ENCODE measurements at regions not wholly inside any gene's neighbourhood (a gene's known extent, or its start where the extent isn't known, plus 50 kb on each side); places are given as distances from the start of the nearest gene placed in this dataset.

- H3K9me3 ChIP-seq (ENCODE audit: control insufficient read depth in 2 of 2, insufficient read depth in 1 of 2, low read depth in 1 of 2, low read length in 1 of 2) = no peaks in the 10 kb centered on the region
- no peak overlapping the region for H3K4me3 ChIP-seq (ENCODE audit: low read depth in 1 of 3, low read length in 3 of 3)
- H3K27ac ChIP-seq (ENCODE audit: low read depth in 1 of 3, low read length in 2 of 3) = no peak overlapping the region
- no peaks in the 10 kb centered on the region for H3K27me3 ChIP-seq (ENCODE audit: control insufficient read depth in 3 of 3, insufficient read depth in 3 of 3, low read length in 3 of 3)
- H3K36me3 ChIP-seq (ENCODE audit: control insufficient read depth in 3 of 3, insufficient read depth in 2 of 3, low read depth in 1 of 3, low read length in 3 of 3) = no peaks in the 10 kb centered on the region
- FAIRE-seq (no peak), DNase-seq (no peak)
- 68 to 86% (median 69%) methylated on average over 2 of the region's 2 CpGs for whole genome bisulfite sequencing, 3 donors
- no peaks in the 10 kb centered on the region for H3K4me1 ChIP-seq (ENCODE audit: control insufficient read depth in 3 of 3, insufficient read depth in 2 of 3, low read depth in 1 of 3, low read length in 2 of 3)
Observed at GRCh38 chr17:51546114-51546513, 285.8 kb downstream of the UTP18 start.

GRCh38 chr17:51548125-51548524, 287.8 kb downstream of the UTP18 start:
- 57 to 69% (median 67%) methylated on average over 4 of the region's 4 CpGs for WGBS, 3 donors
- H3K9me3 ChIP-seq (ENCODE audit: control insufficient read depth in 2 of 2, insufficient read depth in 1 of 2, low read depth in 1 of 2, low read length in 1 of 2) = no peaks in the 10 kb centered on the region
- DNase-seq (no peak), FAIRE-seq (no peak)
- H3K4me3 ChIP-seq (ENCODE audit: low read depth in 1 of 3, low read length in 3 of 3) = no peak overlapping the region
- H3K4me1 ChIP-seq (ENCODE audit: control insufficient read depth in 3 of 3, insufficient read depth in 2 of 3, low read depth in 1 of 3, low read length in 2 of 3) = no peaks in the 10 kb centered on the region
- no peaks in the 10 kb centered on the region for H3K27me3 ChIP-seq (ENCODE audit: control insufficient read depth in 3 of 3, insufficient read depth in 3 of 3, low read length in 3 of 3)
- no peak overlapping the region for H3K27ac ChIP-seq (ENCODE audit: low read depth in 1 of 3, low read length in 2 of 3)
- no peaks in the 10 kb centered on the region for H3K36me3 ChIP-seq (ENCODE audit: control insufficient read depth in 3 of 3, insufficient read depth in 2 of 3, low read depth in 1 of 3, low read length in 3 of 3)

GRCh38 chr17:51555153-51555552, 294.8 kb downstream of the UTP18 start:
- no peaks in the 10 kb centered on the region for H3K4me1 ChIP-seq (ENCODE audit: control insufficient read depth in 3 of 3, insufficient read depth in 2 of 3, low read depth in 1 of 3, low read length in 2 of 3)
- DNase-seq (no peak), FAIRE-seq (no peak)
- H3K36me3 ChIP-seq (ENCODE audit: control insufficient read depth in 3 of 3, insufficient read depth in 2 of 3, low read depth in 1 of 3, low read length in 3 of 3) = no peaks in the 10 kb centered on the region
- no peak overlapping the region for H3K27ac ChIP-seq (ENCODE audit: low read depth in 1 of 3, low read length in 2 of 3)
- no peaks in the 10 kb centered on the region for H3K9me3 ChIP-seq (ENCODE audit: control insufficient read depth in 2 of 2, insufficient read depth in 1 of 2, low read depth in 1 of 2, low read length in 1 of 2)
- 79 to 95% (median 88%) methylated on average over 1 of the region's 1 CpG for WGBS, 3 donors
- no peaks in the 10 kb centered on the region for H3K27me3 ChIP-seq (ENCODE audit: control insufficient read depth in 3 of 3, insufficient read depth in 3 of 3, low read length in 3 of 3)
- H3K4me3 ChIP-seq (ENCODE audit: low read depth in 1 of 3, low read length in 3 of 3) = no peak overlapping the region

- WGBS, 3 donors = 41 to 62% (median 43%) methylated on average over 3 of the region's 3 CpGs
- Histone ChIP-seq H3K4me1 (ENCODE audit: control insufficient read depth in 3 of 3, insufficient read depth in 2 of 3, low read depth in 1 of 3, low read length in 2 of 3) (no peaks in the 10 kb centered on the region), H3K27ac (ENCODE audit: low read depth in 1 of 3, low read length in 2 of 3) (no peak overlapping the region), H3K4me3 (ENCODE audit: low read depth in 1 of 3, low read length in 3 of 3) (no peak overlapping the region), H3K36me3 (ENCODE audit: control insufficient read depth in 3 of 3, insufficient read depth in 2 of 3, low read depth in 1 of 3, low read length in 3 of 3) (no peaks in the 10 kb centered on the region), H3K9me3 (ENCODE audit: control insufficient read depth in 2 of 2, insufficient read depth in 1 of 2, low read depth in 1 of 2, low read length in 1 of 2) (no peaks in the 10 kb centered on the region), H3K27me3 (ENCODE audit: control insufficient read depth in 3 of 3, insufficient read depth in 3 of 3, low read length in 3 of 3) (peaks cover 0 to 4% (median 0%) of the 10 kb centered on the region in 3 donors)
- no peak for DNase-seq
- FAIRE-seq = no peak
Observed at GRCh38 chr17:51559778-51560177, 299.4 kb downstream of the UTP18 start.

GRCh38 chr17:51560398-51560797, 300.1 kb downstream of the UTP18 start:
- no peak overlapping the region for H3K27ac ChIP-seq (ENCODE audit: low read depth in 1 of 3, low read length in 2 of 3)
- DNase-seq = no peak
- no peaks in the 10 kb centered on the region for H3K4me1 ChIP-seq (ENCODE audit: control insufficient read depth in 3 of 3, insufficient read depth in 2 of 3, low read depth in 1 of 3, low read length in 2 of 3)
- H3K4me3 ChIP-seq (ENCODE audit: low read depth in 1 of 3, low read length in 3 of 3) = no peak overlapping the region
- no peaks in the 10 kb centered on the region for H3K36me3 ChIP-seq (ENCODE audit: control insufficient read depth in 3 of 3, insufficient read depth in 2 of 3, low read depth in 1 of 3, low read length in 3 of 3)
- FAIRE-seq = no peak
- H3K9me3 ChIP-seq (ENCODE audit: control insufficient read depth in 2 of 2, insufficient read depth in 1 of 2, low read depth in 1 of 2, low read length in 1 of 2) = no peaks in the 10 kb centered on the region
- peaks cover 0 to 4% (median 0%) of the 10 kb centered on the region in 3 donors for H3K27me3 ChIP-seq (ENCODE audit: control insufficient read depth in 3 of 3, insufficient read depth in 3 of 3, low read length in 3 of 3)

GRCh38 chr17:51563961-51564360, 303.6 kb downstream of the UTP18 start:
- Histone ChIP-seq H3K27me3 (ENCODE audit: control insufficient read depth in 3 of 3, insufficient read depth in 3 of 3, low read length in 3 of 3) (peaks cover 0 to 4% (median 0%) of the 10 kb centered on the region in 3 donors), H3K4me1 (ENCODE audit: control insufficient read depth in 3 of 3, insufficient read depth in 2 of 3, low read depth in 1 of 3, low read length in 2 of 3) (no peaks in the 10 kb centered on the region), H3K27ac (ENCODE audit: low read depth in 1 of 3, low read length in 2 of 3) (no peak overlapping the region), H3K4me3 (ENCODE audit: low read depth in 1 of 3, low read length in 3 of 3) (no peak overlapping the region), H3K36me3 (ENCODE audit: control insufficient read depth in 3 of 3, insufficient read depth in 2 of 3, low read depth in 1 of 3, low read length in 3 of 3) (no peaks in the 10 kb centered on the region), H3K9me3 (ENCODE audit: control insufficient read depth in 2 of 2, insufficient read depth in 1 of 2, low read depth in 1 of 2, low read length in 1 of 2) (no peaks in the 10 kb centered on the region)
- 74 to 78% (median 77%) methylated on average over 3 of the region's 3 CpGs for WGBS, 3 donors
- DNase-seq = no peak
- no peak for FAIRE-seq

GRCh38 chr17:51572115-51572514, 311.8 kb downstream of the UTP18 start:
- Histone ChIP-seq H3K4me3 (ENCODE audit: low read depth in 1 of 3, low read length in 3 of 3) (no peak overlapping the region), H3K9me3 (ENCODE audit: control insufficient read depth in 2 of 2, insufficient read depth in 1 of 2, low read depth in 1 of 2, low read length in 1 of 2) (no peaks in the 10 kb centered on the region), H3K27me3 (ENCODE audit: control insufficient read depth in 3 of 3, insufficient read depth in 3 of 3, low read length in 3 of 3) (no peaks in the 10 kb centered on the region), H3K4me1 (ENCODE audit: control insufficient read depth in 3 of 3, insufficient read depth in 2 of 3, low read depth in 1 of 3, low read length in 2 of 3) (no peaks in the 10 kb centered on the region), H3K36me3 (ENCODE audit: control insufficient read depth in 3 of 3, insufficient read depth in 2 of 3, low read depth in 1 of 3, low read length in 3 of 3) (no peaks in the 10 kb centered on the region), H3K27ac (ENCODE audit: low read depth in 1 of 3, low read length in 2 of 3) (no peak overlapping the region)
- no peak for DNase-seq
- no peak for FAIRE-seq

All from small intestine (tissue), 7 donors.